ENCODE measurements at regions not wholly inside any gene's neighbourhood (a gene's known extent, or its start where the extent isn't known, plus 50 kb on each side); places are given as distances from the start of the nearest gene placed in this dataset.

DNA sequence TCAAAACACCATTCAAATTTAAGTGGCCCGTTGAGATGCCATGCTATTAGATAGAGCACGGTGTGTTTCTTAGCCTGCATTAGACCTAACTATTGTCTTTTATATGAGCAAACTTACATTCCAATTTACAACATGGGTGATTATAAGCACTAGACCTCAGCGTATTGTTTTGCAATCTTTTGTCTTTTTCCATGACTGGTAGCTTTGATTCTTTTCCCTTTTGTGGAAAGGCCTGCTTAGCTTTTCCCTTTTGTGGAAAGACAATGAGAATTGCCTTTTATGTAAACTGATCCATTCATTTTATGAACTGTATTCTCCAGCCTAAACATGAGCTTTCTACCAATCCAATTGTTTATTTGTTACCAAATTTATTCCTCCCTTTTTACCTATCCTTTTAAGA, 823.1 kb downstream of the CCSER2 start:
- no peak for DNase-seq

DNA sequence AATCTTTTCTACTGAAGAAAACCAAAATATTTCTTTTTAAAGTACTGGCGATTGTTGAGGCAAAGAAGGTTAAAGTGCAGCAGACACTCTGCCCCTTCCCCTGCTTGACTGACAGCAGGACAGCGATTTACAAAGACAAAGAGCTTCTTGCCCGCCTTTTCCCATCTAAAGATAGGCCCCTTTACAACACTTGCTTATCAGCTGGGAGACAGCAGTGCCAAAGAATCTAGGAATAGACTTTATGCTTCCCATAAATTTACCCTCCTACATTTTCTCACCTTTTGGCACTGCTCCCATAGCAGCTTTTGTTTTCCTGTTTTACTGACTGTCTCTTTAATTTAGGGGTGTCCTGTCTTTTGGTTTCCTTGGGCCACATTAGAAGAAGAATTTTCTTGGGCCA, 824.1 kb downstream of the CCSER2 start:
- no peak for DNase-seq

DNA sequence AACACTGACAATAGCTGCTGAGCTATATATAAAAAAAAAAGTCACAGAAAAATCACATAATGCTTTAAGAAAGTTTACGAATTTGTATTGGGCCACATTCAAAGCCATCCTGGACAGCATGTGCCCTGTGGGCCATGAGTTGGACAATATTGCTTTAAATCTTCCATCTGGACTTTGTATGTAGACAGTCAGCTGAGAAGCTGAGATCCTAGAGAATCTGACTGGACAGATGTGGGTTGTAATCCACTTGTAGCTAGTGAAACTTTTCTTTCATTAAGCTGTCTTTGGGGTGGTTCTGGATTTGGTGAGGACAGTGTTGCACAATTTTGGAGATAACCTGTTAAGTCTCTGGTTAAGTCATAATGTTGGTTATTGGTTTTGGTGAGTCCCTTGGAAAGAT, 824.5 kb downstream of the CCSER2 start:
- DNase-seq = no peak

DNA sequence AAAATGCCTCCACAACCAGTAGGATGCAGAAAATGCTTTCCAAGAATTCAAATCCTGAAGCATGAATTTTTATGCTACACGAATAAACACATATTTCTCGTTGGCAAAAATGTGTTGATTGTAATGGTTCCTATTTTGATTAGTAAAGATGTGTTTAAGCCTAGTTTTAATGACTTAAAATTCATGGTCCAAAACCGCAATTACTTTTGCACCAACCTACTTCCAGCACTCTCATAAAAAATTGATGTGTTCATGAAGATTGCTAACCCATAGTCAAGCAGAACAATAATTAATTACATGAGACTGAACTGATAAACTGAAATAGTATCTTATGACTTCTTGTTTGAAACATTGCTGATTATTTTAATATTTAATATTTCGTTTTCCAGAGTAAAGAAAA, 828.8 kb downstream of the CCSER2 start:
- no peak for DNase-seq

DNA sequence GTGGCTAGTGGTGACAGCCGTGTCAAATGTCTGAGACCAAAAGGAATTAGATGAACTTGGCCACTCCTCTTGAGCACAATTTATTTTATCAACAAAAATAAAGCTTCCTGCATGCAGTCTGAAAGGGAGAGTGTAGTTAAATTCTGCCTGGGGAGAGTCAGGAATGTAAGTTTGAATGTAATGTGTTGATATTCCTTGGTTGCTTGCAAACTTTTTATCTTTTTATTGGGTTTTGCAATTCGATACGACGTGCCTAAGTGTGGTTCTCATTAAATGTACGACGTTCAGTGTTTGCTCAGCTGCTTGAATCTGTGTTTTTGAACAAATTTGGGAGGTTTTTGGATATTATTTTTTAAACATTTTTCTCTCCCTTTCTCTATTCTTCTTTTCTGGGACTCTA, 839.9 kb downstream of the CCSER2 start:
- DNase-seq = no peak

DNA sequence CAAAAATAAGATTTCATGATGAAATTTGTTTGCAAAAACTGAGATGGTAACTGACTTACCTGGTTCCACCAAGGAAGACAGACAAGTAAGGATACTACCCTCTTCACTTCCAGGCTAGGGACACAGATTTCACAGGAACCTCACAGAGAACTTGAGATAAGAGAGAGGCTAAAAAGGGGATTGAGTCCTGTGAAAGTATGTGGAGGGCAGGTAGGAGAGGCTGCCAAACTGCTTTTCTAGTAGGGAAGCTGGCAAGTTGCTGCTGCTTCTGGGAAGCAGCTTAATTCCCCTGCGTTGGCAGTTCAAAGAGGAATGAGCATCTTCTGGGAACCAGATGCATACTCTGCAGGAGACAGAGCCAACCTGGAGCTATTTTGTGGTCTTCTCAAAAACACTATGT, 841.6 kb downstream of the CCSER2 start:
- no peak for DNase-seq

DNA sequence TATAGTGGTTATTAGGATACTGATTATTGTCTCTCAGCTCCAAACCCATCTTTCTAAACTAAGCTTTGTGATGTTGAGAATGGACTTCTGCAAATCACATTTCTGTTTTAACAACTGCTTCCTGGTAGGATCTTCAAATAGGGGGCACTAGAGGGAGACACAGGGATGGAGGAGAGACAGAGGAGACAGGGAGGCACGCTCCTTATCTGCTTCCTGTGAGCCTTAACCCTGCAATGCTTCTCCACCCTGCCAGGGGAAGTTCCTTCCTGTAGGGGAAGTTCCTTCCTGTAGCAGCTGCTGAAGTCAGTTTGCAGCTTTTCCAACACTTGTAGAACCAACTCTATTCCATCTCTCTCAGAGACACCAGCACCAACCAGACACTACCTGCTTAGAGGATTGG, 847.2 kb downstream of the CCSER2 start:
- no peak for DNase-seq

DNA sequence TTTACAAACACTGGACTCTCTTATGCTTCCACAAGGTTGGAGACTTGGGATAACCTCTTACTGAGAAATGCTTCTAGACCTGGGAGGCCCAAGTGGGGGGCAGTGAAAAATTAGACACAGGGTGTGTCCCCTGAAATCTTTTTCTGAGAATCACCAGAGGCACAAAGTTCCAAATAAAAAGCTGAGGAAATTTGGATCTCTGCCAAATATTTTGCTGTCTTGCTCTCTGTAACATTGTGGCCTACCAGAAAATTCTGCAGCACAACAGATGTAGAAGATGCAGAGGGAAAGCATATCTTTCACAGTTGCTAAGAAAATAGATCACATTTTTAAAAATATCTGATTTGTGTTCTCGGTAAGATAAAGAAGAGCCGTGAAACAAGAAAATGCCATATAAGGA, 849.4 kb downstream of the CCSER2 start:
- DNase-seq = no peak

DNA sequence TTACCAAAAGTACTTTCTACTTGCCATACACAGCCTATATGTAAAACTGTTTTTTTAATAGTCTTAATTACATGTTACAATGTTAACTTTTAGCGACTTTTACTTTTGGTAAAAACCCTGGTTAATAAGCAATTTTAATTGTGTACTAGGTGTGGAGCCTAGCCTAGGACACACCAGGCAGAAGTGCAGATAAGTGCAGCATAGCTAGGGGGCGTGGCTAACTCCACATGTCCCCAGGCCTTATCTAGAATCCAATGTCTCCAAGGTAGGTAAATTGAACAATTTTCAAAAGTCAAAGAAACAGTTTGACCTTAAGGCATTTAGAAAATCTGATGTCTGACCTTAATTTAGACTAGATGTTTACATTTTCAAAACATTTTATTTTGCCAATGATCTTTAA, 858.7 kb downstream of the CCSER2 start:
- no peak for DNase-seq

DNA sequence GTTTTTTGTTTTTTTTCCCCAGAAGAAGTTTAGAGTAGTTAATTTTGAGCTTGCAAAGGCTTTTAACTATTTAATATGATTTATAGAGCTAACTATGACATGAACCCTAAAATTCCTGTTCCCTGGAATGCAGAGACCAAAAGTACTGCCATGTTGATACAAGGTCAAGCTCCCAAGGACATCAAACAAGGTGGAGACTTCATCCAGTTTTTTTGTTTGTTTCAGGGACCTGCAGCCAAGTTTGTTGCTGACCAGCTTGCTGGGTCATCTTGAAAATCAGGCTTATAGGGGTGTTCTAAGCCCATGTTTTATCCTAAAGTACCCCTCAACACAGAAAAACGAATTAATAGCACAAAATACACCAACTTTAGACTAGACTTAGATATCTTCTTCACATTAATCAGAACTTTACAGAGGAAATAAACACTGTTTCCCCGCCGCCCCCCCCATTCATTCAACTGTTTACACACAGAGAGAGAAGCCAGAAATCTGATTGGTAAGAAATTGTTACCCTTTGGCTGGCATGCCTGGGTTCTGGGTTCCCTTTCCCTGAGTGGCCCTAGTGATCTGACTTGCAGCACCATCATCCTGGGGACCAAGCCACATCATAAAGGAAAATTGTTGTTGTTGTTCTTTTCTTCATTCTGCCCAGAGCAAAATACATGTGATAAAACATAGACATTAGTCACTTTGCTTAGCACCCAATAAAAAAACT, 860.5 kb downstream of the CCSER2 start:
- no peak for DNase-seq

DNA sequence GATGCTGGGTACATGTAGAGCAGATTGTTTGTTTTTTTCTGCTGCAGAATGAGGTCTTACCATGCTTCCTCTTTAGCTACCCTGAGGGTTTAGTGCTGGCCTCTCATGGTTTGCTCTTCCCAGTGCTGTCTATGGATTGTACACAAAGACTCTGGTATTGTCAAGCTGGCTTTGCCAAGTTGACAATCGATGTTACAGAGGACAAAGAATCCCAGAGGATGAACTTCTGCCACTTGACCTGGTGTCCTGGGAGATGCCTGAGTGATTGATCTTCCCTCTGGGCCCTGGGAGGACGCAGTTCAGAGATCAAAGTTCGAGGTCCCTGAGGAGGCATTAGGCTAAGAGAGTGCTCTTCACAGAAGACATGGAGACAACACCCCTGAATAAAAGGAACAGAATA, 865.4 kb downstream of the CCSER2 start:
- DNase-seq = no peak

DNA sequence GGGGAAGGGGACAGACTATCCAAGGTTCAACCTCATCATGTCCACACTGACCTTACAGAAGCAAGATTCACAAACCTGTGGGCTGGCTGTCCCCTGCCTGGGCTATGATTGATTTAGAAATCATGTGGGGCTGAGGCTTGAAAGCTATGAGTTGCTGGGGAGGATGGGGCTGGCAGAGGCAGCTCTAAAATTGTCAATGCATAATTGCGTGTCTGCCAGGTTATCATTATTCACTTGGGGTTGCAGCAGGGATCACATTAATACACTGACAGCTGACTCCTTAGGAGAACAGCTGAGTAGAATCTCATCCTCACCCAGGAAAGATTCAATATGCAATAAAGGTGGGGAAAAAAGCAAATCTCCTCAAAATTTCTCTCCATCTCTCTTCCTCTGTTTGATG, 866.3 kb downstream of the CCSER2 start:
- no peak for DNase-seq

DNA sequence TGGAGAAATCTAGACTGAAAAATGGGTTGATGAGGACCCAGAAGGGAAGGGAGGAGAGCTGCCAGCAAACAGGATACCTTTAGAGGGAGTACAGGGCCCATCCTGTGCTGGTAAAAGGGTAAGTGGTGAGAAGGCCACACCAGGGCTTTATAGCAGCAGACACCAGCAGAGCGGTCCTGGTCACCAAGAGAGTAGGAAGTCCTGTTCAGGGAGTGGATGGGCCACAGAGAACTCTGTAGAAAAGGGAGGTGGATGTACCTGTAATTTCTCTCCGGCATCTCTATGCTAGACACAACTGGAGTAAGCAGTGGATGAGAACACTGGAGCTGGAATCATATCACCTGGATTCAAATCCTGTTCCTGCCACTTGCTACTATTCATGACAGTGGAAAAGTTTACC, 867.2 kb downstream of the CCSER2 start:
- DNase-seq = no peak

DNA sequence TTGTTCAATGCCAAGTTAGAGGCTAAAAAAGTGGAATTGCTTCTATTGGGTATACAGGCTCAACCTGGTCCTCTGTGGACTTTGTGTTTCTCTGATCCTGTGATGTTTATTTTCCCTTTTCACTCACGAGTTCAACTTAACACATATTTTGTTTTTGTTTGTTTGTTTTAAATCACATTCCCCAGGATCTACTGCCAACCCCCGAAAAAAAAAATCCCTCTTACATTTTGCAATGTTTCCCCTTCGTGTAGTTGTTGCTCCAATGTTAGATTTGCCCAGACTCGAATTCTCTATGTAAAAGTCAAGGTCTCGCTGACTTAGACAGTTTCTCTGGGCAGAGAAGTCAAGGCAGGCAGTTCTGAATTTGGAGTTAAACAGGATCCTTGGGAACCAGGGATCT, 876.4 kb downstream of the CCSER2 start:
- DNase-seq = no peak

DNA sequence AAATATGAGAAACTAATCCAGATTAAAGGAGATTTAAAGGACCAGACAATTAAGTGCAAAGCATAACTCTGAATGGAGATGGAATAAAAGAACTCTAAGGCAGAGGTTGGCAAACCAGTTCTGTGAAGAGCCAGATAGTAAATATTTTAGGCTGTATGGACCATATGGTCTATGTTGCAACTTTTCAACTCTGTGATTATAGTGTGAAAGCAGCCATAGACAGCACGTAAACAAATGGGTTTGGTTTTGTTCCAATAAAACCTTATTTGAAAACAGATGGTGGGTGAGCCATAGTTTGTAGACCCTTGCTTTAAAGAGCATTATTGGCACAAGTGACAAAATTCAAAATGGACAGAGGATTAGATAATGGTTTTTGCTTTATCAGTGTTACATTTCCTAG, 884.1 kb downstream of the CCSER2 start:
- no peak for DNase-seq

DNA sequence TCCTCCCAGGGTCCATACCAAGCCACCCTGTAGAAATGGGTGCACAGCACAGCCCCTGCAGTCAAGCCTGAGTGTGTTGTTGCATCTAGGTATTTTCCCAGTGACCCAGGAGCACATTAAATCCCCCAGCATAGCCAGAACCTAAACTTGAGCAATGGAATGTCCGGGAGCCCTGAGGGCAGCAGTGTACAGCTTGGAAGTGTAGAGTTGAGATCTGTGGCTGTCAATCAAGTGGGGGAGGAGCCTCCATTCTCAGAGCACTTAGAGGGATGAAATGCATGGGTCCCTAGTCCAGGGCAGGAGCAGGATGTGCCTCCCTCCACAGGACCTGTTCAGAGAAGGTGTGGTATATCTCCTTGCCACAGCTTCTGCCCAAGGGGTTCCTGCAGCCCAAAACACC, 885.1 kb downstream of the CCSER2 start:
- DNase-seq = no peak

DNA sequence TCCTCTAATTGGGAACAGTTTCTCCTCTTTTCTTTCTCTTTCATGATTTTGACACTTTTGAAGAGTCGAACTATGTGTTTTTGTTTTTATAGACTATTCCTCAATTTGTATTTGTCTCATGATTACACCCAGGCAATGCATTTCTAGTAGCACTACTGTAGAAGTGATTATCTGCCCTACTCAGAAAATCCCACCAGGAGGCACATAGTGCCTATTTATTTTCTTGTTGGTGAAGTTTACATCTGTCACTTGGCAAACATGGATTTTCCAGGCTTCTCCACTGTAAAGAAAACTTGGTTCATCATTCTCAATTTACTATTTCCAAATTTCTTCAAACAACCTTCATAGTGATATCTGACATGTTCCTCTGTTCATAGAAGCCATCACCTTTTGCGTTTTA, 893.9 kb downstream of the CCSER2 start:
- no peak for DNase-seq

DNA sequence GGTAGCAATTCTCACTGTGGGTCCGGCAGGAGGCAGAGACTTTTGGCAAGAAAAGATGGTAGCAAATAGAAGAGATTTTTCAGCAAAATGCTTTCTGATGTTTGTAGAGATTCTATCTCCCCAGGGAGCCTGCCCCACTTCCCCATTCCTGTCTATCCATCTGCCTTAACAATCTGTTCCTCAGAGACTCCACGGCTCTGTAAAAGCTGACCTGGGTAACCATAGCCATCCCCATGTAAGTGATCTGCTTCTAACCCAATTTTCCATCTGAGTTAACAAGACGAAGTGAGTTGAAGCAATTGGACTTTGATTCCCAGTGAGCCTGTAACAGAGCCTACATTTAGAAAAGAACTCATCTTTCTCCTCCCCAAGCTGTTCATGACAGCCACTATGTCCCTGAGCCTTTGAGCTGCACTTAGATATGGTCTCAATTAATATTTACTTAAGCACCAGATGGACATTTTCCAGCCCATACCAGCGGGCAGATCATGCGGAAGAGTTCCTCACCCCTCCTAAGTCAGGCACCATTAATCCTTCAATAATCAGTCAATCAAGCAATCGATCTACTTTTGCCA, 896.1 kb downstream of the CCSER2 start:
- DNase-seq = no peak

DNA sequence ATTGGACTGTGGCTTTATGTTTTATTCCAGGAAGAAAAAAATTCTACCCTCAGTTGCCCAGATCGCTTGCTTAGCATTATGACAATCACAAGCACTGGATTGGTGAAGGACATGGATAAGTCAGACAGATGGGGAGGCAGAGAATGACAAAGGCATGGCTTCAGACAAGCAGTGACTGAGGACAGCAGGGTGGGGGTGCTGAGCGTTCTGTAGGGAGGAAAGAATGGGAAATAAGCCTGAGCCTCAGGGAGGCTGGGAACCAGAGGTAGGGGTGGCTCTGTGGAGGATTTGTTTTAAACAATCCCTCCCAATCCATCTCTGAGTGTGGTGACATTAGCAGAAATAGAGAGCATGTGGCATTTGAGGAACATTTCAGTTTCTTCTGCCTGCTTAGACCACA, 896.9 kb downstream of the CCSER2 start:
- no peak for DNase-seq

DNA sequence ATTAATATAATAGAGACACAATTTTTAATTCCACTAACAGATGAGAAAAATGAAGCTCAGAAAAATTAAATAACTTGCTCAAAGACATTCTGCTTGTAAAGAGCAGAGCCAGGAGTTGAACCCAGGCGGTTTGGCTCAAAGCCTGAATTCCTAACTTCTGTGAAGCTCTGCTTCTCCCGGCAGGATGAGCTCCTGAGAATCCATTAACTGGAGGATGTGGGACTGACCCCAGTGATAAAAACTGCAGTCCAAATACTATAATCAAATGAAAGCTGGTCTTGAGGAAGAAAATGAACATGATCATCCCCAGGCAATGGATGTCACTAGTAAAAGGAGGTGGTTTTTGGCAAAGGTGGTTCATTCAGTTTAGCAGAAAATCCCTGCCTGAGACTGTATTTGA, 898.2 kb downstream of the CCSER2 start:
- no peak for DNase-seq

DNA sequence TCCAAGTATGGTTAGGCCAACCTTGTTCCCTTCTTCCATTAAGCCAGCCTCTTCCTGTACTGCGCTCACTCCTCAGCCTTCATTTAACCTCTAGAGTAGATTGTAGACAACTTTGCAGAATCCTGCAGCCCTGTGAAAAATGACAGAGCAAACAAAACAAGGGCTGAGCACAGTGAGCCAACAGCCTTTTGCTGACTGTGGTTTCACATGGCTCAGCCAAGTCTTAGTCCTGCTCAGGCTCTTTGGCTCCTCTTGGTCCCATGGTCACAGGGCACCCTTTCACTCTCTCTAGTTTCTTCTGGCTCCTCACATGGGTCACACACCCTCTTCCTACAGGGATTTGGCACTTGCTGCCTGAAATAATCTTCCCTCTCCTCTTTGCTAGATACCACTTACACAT, 900.3 kb downstream of the CCSER2 start:
- DNase-seq = no peak

DNA sequence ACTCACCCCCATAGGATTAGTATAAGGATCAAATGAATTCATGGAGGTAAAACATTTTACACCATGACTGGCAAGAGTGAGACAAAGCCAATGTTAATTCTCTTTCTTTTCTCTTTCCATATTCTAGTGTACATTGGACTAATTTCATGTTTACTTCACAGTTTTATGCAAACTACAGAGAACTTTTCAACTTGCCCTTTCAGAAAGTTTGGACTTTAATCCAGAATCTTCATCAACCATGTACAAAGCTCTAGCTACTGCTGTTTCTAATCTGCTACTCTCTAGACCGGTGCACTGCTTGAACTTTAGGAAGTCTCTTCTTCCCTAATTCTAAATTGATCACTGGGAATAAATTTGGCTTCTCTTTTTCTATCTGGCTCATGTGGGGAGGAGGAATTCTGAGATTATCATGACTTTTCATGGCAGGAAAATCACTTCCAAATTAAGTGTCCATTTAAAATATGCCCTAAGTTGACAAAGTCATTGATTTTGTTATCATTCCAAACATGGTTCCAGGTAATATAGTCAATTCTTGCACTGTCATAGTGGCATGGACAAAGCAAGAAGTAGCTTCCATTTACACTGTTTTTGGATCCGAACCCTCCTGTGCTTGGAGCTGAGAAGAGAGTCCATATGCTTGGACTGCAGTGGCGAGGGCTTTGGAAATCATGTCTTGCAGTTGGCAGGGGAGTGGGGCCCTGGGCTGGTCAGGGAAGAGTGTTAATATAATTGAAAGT, 903.3 kb downstream of the CCSER2 start:
- no peak for DNase-seq

DNA sequence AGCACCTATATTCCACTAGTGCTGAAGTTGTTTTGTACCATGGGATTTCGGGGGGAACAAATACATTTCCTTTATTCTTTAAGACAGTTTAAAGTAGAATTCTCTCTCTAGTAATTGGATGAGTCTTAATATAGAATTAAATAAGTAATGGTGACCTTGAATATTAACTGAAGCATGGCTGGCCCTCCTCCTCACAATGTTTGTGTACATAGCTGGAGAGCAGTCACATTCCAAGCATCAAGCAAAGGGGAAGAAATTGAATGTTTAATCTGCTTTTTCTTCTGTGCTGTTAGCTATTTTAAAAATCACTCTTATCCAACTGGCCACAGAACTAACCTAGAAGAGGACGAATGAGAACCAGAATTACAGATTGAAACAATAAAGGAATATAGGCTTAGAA, 906.9 kb downstream of the CCSER2 start:
- no peak for DNase-seq

DNA sequence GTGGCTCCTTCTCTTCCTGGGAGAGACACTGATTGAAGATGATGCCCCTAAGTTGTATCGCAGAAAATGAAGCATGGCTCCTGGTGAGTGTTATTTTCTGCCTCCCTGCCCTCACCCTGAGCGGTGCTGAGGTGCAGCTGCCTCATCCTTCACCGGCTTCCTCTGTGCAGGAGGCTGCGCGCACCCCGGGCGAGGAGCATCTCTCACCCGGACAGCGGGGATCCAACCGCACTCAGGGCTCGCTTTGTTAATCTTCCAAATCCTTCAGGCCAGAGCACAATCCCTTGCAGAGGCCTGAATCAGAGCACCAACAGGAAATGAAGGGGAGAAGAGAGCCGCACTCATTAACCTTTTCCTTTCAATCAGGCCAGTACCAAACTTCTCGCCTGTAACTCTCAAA, 910.3 kb downstream of the CCSER2 start:
- no peak for DNase-seq

DNA sequence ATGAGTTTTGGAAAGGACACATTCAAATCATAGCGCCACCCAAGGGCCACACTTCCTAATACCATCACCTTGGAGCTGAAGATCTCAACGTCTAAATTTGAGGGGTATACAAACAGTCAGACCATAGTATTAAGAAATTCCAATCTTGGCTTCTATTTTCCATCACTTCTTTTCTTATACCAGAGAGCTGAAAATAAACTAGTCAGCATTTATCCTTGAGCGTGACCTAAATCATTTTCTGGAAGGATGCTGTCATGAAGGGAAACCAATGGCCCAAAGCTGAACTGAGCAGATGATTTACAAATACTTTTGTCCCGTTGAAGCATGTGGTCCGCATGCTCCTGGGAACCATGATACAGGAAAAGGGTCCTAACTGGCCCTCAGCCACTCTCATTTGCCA, 921.9 kb downstream of the CCSER2 start:
- no peak for DNase-seq
